Tibial artery (tissue), 4 donors: ENCODE measurements at regions not wholly inside any gene's neighbourhood (a gene's known extent, or its start where the extent isn't known, plus 50 kb on each side); places are given as distances from the start of the nearest gene placed in this dataset.

Experiments used
- DNase-seq, 2 donors: peaks; one replicate each; pipeline ENCODE4 v3.0.0-alpha.2; 2019
- H3K27ac ChIP-seq, 2 donors: fragments of 200-600 bp; sonication (generic) in 1 of 2; 1 replicate in 1 of 2; 2 replicates in 1 of 2; pipeline ENCODE4 v1.5.1; 2018 to 2019; ENCODE audit warnings: mild to moderate bottlenecking in 1 of 2
- H3K27me3 ChIP-seq, 2 donors: fragments of 200-600 bp; sonication (generic) in 1 of 2; one replicate each; pipeline versions ENCODE4 v1.5.1 to v1.6.0; 2016 to 2019
- H3K36me3 ChIP-seq, 3 donors: fragments of 200-600 bp; sonication (generic) in 2 of 3; one replicate each; pipeline ENCODE4 v1.5.1; 2016 to 2019; ENCODE audit warnings: mild to moderate bottlenecking in 2 of 3
- H3K4me1 ChIP-seq, 4 donors: fragments of 200-600 bp; sonication (generic) in 2 of 4; 1 replicate in 3 of 4; 2 replicates in 1 of 4; pipeline ENCODE4 v1.5.1; 2016 to 2019
- H3K4me3 ChIP-seq, 2 donors: fragments of 200-600 bp; sonication (generic) in 1 of 2; 1 replicate in 1 of 2; 2 replicates in 1 of 2; pipeline ENCODE4 v1.5.1; 2018 to 2019; ENCODE audit warnings: mild to moderate bottlenecking in 2 of 2
- H3K9me3 ChIP-seq, 3 donors: fragments of 200-600 bp; sonication (generic) in 1 of 3; one replicate each; pipeline ENCODE4 v1.5.1; 2016 to 2019
- CTCF ChIP-seq, 2 experiments: fragments of 200-600 bp in 1 of 2; fragments of 450-650 bp in 1 of 2; IDR thresholded peaks; one replicate each; pipeline ENCODE4 v1.5.1; 2017 to 2019; ENCODE audit warnings: antibody characterized with exemption in 2 of 2, mild to moderate bottlenecking in 1 of 2, moderate library complexity in 1 of 2
- intact Hi-C: fragments of 100-400 bp; cut with DNase I; formaldehyde crosslinking; loops from one replicate; pipeline ENCODE4 v1.15.0; 2023; ENCODE audit warnings: low total_unique reads

DNA sequence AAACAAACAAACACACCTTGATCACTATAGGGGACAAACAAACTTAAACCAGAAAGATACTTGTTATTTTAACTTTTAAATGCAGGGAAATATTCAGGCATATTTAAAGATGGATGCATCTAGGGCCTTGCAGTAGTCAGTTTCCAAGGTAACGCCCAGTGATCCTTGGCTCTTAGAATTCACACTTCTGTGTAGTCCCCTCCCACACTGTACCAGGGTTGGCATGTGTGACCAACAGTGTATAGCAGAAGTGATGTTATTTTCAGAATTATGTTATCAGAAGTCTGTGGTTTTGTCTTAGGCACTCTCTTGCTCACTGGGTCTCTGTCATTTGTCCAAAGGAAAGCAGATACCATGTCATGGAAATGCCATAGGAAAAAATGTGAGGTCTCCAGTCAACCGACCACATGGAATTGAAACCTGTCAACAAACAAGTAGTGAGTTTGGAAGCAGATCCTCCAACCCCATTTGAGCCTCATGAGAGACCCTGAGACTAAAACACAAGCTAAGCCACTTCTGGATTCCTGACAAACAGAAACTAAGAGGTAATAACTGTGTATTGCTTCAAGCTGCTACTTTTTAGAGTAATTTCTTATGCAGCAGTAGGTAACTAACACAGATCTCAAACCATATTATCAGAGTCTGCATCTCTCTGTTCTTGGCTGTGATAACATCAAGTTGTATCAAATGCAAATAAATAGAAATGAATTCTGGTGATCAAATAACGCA, 670.3 kb downstream of the KCTD8 start:
- Histone ChIP-seq H3K27ac (no peak overlapping the region), H3K36me3 (no peaks in the 10 kb centered on the region), H3K9me3 (no peaks in the 10 kb centered on the region), H3K4me3 (no peak overlapping the region), H3K4me1 (no peaks in the 10 kb centered on the region), H3K27me3 (no peaks in the 10 kb centered on the region)
- intact Hi-C loops: no loop called here
- DNase-seq: no peak
- TF ChIP-seq CTCF (IDR thresholded peaks at IDR 0.05): no peak

GRCh38 chr4:43781125-43781524, 667.5 kb downstream of the KCTD8 start:
- H3K36me3 ChIP-seq: no peaks in the 10 kb centered on the region
- no peaks in the 10 kb centered on the region for H3K4me1 ChIP-seq
- no peak for DNase-seq
- no peak overlapping the region for H3K27ac ChIP-seq
- H3K27me3 ChIP-seq: no peaks in the 10 kb centered on the region
- no peak for TF ChIP-seq CTCF (IDR thresholded peaks at IDR 0.05)
- H3K4me3 ChIP-seq: no peak overlapping the region
- no peaks in the 10 kb centered on the region for H3K9me3 ChIP-seq
- intact Hi-C loops: no loop called here

DNA sequence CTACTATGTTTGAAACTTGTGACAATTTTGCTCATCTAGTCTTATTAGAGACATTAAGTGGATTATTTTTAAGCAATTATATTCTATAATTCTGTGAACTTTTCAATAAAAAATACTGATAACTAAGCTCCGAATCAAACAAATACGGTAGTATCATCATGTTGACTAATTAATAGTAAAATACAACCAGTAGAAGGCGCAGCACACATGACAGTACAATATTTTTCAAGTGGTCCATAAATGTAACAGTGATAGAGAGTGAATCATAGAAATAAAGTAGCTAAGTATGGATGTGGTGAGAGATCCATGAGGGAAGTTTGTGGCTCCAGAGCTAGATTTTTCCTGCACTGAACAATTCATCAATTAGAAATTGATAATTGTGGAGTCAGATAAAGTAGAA, 666.2 kb downstream of the KCTD8 start:
- intact Hi-C loops: no loop called here
- Histone ChIP-seq H3K4me1 (no peaks in the 10 kb centered on the region), H3K27ac (no peak overlapping the region), H3K4me3 (no peak overlapping the region), H3K9me3 (no peaks in the 10 kb centered on the region), H3K36me3 (no peaks in the 10 kb centered on the region), H3K27me3 (no peaks in the 10 kb centered on the region)
- no peak for TF ChIP-seq CTCF (IDR thresholded peaks at IDR 0.05)
- no peak for DNase-seq

- Histone ChIP-seq H3K4me3 (no peak overlapping the region), H3K4me1 (no peaks in the 10 kb centered on the region), H3K27me3 (no peaks in the 10 kb centered on the region), H3K9me3 (no peaks in the 10 kb centered on the region), H3K27ac (no peak overlapping the region), H3K36me3 (no peaks in the 10 kb centered on the region)
- no peak for DNase-seq
- TF ChIP-seq CTCF (IDR thresholded peaks at IDR 0.05): no peak
- intact Hi-C loops: no loop called here
These were observed 632.5 kb downstream of the KCTD8 start for GRCh38 chr4:43816116-43816515.

DNA sequence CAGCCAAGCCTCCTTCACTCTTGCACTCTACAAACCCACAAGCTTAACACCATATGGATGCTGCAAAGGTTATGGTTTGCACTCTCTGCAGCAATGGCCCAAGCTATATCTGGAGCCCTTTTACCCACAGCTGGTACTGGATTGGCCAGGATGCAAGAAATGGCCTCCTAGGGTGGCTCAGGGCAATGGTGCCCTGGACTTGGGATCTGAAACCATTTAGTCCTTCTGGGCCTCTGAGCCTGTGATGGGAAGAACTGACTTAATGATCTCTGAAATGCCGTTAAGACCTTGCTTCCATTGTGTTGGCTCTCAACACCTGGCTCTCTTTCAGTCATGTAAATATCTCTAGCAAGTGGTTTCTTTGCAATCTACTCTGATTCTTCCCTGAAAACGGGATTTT, 626.0 kb downstream of the KCTD8 start:
- H3K9me3 ChIP-seq: peaks cover 0 to 8% (median 0%) of the 10 kb centered on the region in 3 donors
- no peak for DNase-seq
- H3K36me3 ChIP-seq: no peaks in the 10 kb centered on the region
- H3K27ac ChIP-seq: no peak overlapping the region
- no peak overlapping the region for H3K4me3 ChIP-seq
- H3K27me3 ChIP-seq: no peaks in the 10 kb centered on the region
- TF ChIP-seq CTCF (IDR thresholded peaks at IDR 0.05): no peak
- H3K4me1 ChIP-seq: no peaks in the 10 kb centered on the region
- intact Hi-C loops: no loop called here

- no peaks in the 10 kb centered on the region for H3K4me1 ChIP-seq
- DNase-seq: no peak
- no peaks in the 10 kb centered on the region for H3K36me3 ChIP-seq
- no peak overlapping the region for H3K4me3 ChIP-seq
- intact Hi-C loops: no loop called here
- no peak overlapping the region for H3K27ac ChIP-seq
- no peaks in the 10 kb centered on the region for H3K9me3 ChIP-seq
- H3K27me3 ChIP-seq: no peaks in the 10 kb centered on the region
- TF ChIP-seq CTCF (IDR thresholded peaks at IDR 0.05): no peak
These were observed 612.7 kb downstream of the KCTD8 start for GRCh38 chr4:43835869-43836268.
